Fibroblast of pulmonary artery (primary cell): ENCODE measurements at regions not wholly inside any gene's neighbourhood (a gene's known extent, or its start where the extent isn't known, plus 50 kb on each side); places are given as distances from the start of the nearest gene placed in this dataset.

Experiments used
- DNase-seq: peaks from one replicate; pipeline ENCODE4 v3.0.0-alpha.2; 2010; ENCODE audit warnings: low read depth
- H3K4me3 ChIP-seq: replicated peaks from 2 replicates; pipeline ENCODE4 v1.5.1; 2011; ENCODE audit warnings: low read depth, mild to moderate bottlenecking, control low read depth, low read length, moderate library complexity
- CTCF ChIP-seq: IDR thresholded peaks from 2 replicates; pipeline ENCODE4 v1.5.1; 2011; ENCODE audit warnings: mild to moderate bottlenecking, control low read depth, low read length, inconsistent platforms; ENCODE audit errors: missing control alignments

GRCh38 chr2:173584000-173584399, 229.3 kb downstream of the CDCA7 start:
- no peak overlapping the region for H3K4me3 ChIP-seq
- TF ChIP-seq CTCF, result no peak
- no peak for DNase-seq

GRCh38 chr2:173584676-173585458, 230.2 kb downstream of the CDCA7 start:
- H3K4me3 ChIP-seq, result no peak overlapping the region
- DNase-seq, result no peak
- TF ChIP-seq CTCF, result no peak

- peak; percentile 35 for DNase-seq
- TF ChIP-seq CTCF, result no peak
- H3K4me3 ChIP-seq, result no peak overlapping the region
These were observed 234.3 kb downstream of the CDCA7 start for GRCh38 chr2:173588931-173589369.

- DNase-seq, result peak; percentile 13
- H3K4me3 ChIP-seq, result no peak overlapping the region
- TF ChIP-seq CTCF, result no peak
These were observed 235.1 kb downstream of the CDCA7 start for GRCh38 chr2:173589604-173590275.

GRCh38 chr2:173590276-173590861, 235.7 kb downstream of the CDCA7 start:
- peak; percentile 88 for DNase-seq

GRCh38 chr2:173593109-173593508, 238.4 kb downstream of the CDCA7 start:
- no peak for TF ChIP-seq CTCF
- H3K4me3 ChIP-seq, result no peak overlapping the region
- no peak for DNase-seq

More at GRCh38 chr2:173590276-173590861, 235.7 kb downstream of the CDCA7 start:
- H3K4me3 ChIP-seq, result no peak overlapping the region
- no peak for TF ChIP-seq CTCF
